Left lung (tissue), 4 donors: ENCODE measurements at regions not wholly inside any gene's neighbourhood (a gene's known extent, or its start where the extent isn't known, plus 50 kb on each side); places are given as distances from the start of the nearest gene placed in this dataset.

ENCODE experiments used
- ATAC-seq: fragments of 200-7000 bp; cut with Tn5 transposase; one replicate; pipeline ENCODE4 v1.9.1; 2020; ENCODE audit warnings: moderate library complexity
- DNase-seq, 4 donors: peaks; one replicate each; pipeline ENCODE4 v3.0.0-alpha.2; 2013 to 2020
- H3K27ac ChIP-seq, 2 donors: fragments of 200-600 bp; sonication (generic) in 1 of 2; one replicate each; pipeline versions ENCODE4 v1.5.0 to v1.8.0; 2020 to 2021
- H3K27me3 ChIP-seq, 2 donors: fragments of 200-600 bp; sonication (generic) in 1 of 2; one replicate each; pipeline versions ENCODE4 v1.5.0 to v1.8.0; 2020 to 2021
- H3K36me3 ChIP-seq, 2 donors: fragments of 200-600 bp; sonication (generic) in 1 of 2; one replicate each; pipeline versions ENCODE4 v1.5.0 to v1.8.0; 2020 to 2021
- H3K4me1 ChIP-seq, 2 donors: fragments of 200-600 bp; one replicate each; pipeline ENCODE4 v1.8.0; 2021
- H3K4me3 ChIP-seq, 2 donors: fragments of 200-600 bp; sonication (generic) in 1 of 2; one replicate each; pipeline versions ENCODE4 v1.5.0 to v1.8.0; 2020 to 2021; ENCODE audit warnings: mild to moderate bottlenecking in 1 of 2
- H3K9me3 ChIP-seq, 2 donors: fragments of 200-600 bp; sonication (generic) in 1 of 2; one replicate each; pipeline versions ENCODE4 v1.5.0 to v1.8.0; 2020 to 2021
- intact Hi-C, 2 donors: fragments of 100-400 bp; cut with DNase I; formaldehyde crosslinking; loops; one replicate each; pipeline versions ENCODE4 v1.11.2 to v1.14.2; 2022
- TF ChIP-seq, protein P1 (sequence below), 2 donors: fragments of 200-600 bp; sonication (generic) in 1 of 2; IDR thresholded peaks; one replicate each; pipeline versions ENCODE4 v1.5.0 to v1.8.0; 2021; ENCODE audit warnings: antibody characterized with exemption in 2 of 2
- donor health status: DM: no; HTN: yes; CAD: no.
- donor health status: DM: no; HTN: no; CAD: no.

DNA sequence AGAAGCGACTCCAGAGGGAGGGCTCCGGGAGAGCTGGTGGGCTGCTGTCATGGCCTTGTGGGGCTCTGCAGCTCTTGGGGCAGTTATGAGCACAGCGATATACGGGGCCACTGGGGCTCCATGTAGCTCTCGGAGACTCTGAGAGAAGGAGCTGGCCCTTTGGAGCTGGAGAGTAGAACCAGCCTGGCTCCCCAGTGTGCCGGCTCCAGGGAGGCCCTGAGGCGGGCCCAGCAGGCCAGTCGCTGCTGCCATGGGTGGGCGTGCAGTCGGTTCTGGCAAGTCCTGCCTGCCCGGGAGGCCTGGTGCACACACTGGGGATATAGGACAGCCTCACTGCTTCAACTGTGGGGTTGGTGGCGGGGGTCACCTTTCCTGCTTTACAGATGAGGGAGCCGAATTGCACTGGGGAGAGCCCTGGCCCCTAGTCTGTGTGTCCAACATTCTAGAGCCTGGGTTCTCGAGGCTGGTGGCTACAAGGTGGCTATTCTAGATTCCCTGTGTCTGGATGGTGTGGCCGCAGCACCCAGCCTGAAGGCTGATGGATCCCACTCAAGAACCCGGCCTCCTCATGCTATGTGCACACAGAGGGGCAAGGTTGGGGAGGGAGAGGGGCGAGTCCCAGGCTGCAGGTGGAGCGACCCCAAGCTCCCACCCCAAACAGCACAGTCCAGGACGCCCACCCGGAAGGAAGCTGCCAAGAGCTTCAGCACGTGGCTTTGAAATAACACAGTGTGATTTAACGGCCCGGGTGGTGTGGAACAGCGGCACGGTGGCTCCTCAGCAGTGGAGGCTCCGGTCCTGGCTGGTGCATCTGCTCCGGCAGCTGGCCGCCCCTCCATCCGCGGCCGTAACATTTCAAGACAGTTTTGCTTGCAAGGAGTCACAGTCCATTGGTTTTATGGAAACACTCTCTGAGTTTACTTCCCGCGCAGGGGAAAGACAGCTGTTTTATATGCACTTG, 188.3 kb upstream of the C14orf180 start:
- no peaks in the 10 kb centered on the region for H3K36me3 ChIP-seq
- H3K4me3 ChIP-seq, result no peak overlapping the region
- no peak overlapping the region for H3K27ac ChIP-seq
- peaks cover 0 to 18% of the 10 kb centered on the region in 2 donors for H3K4me1 ChIP-seq
- peaks cover 0 to 3% of the 10 kb centered on the region in 2 donors for H3K27me3 ChIP-seq
- ATAC-seq (no peak), DNase-seq (peak in 2 of 4 donors; percentile 24 to 78)
- TF ChIP-seq, protein P1, sequence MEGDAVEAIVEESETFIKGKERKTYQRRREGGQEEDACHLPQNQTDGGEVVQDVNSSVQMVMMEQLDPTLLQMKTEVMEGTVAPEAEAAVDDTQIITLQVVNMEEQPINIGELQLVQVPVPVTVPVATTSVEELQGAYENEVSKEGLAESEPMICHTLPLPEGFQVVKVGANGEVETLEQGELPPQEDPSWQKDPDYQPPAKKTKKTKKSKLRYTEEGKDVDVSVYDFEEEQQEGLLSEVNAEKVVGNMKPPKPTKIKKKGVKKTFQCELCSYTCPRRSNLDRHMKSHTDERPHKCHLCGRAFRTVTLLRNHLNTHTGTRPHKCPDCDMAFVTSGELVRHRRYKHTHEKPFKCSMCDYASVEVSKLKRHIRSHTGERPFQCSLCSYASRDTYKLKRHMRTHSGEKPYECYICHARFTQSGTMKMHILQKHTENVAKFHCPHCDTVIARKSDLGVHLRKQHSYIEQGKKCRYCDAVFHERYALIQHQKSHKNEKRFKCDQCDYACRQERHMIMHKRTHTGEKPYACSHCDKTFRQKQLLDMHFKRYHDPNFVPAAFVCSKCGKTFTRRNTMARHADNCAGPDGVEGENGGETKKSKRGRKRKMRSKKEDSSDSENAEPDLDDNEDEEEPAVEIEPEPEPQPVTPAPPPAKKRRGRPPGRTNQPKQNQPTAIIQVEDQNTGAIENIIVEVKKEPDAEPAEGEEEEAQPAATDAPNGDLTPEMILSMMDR (IDR thresholded peaks at IDR 0.05), result no peak
- intact Hi-C loops, result no loop called here
- no peaks in the 10 kb centered on the region for H3K9me3 ChIP-seq

DNA sequence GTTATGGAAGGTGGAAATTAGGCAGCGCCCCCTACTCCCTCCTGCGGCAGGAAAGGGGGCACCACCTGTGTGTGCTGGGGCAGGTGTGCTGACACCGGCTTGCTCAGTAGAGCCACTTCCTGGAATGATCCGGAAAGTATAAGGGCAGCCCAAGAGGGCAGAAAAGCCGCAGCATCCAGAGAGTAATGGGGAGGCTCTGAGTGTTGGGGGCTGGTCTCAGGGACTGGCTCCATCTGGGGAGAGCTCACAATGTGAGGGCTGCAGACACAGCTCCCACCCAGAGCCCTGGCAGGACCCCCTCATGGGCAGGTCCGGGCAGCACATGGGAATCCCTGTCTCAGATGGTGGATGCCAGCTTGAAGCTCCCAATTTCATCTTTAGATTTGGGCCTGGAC, 187.6 kb upstream of the C14orf180 start:
- TF ChIP-seq, protein P1 (IDR thresholded peaks at IDR 0.05), result no peak
- ATAC-seq, result no peak
- DNase-seq, result no peak
- Histone ChIP-seq H3K9me3 (peaks cover 0 to 5% of the 10 kb centered on the region in 2 donors), H3K27ac (no peak overlapping the region), H3K4me1 (peaks cover 0 to 18% of the 10 kb centered on the region in 2 donors), H3K27me3 (peaks cover 0 to 3% of the 10 kb centered on the region in 2 donors), H3K4me3 (no peak overlapping the region), H3K36me3 (no peaks in the 10 kb centered on the region)
- intact Hi-C loops, result no loop called here

DNA sequence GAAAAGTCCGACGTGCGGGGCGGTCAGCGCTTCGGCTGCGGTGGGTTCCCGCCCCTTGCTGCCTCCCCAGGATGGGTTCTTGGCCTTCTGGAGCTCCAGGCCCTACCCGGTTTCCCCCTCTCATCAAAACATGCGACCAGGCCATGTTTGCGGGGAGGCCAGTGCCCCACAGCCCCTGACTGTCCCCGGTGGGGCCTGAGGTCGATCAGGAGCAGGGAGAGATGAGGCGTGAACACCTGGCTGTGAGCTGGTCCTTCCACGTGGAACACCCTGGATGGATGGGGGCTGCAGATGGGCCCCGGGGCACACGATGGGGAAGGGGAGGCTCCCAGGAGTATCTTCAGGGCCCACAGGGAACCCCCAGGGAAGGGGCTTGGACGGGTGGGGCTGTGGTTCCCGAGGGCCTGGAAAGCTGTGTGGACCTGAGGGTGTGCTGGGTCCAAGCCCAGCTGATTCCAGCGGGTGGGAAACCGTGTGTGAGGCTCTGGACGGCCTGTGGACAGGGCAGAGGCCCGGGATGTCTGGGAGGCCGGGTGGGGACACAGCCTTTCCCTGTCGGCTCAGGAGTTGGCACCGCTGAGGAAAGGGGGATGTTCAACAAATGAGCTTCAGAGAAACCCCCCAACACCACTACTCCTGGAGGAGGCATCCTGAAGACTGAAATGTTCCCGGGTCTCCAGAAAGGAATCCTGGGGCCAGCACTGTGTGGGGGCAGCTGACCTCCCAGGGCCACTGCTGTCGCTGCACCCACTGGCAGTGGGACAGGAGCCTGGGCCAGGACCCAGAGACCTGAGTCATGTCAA, 187.0 kb upstream of the C14orf180 start:
- no peak for ATAC-seq
- no peaks in the 10 kb centered on the region for H3K36me3 ChIP-seq
- intact Hi-C loops, result no loop called here
- TF ChIP-seq, protein P1 (IDR thresholded peaks at IDR 0.05), result no peak
- peaks cover 0 to 3% of the 10 kb centered on the region in 2 donors for H3K27me3 ChIP-seq
- DNase-seq, result peak in 1 of 4 donors; percentile 57
- H3K4me1 ChIP-seq, result peaks cover 0 to 18% of the 10 kb centered on the region in 2 donors
- no peak overlapping the region for H3K4me3 ChIP-seq
- H3K27ac ChIP-seq, result no peak overlapping the region
- H3K9me3 ChIP-seq, result peaks cover 0 to 11% of the 10 kb centered on the region in 2 donors

DNA sequence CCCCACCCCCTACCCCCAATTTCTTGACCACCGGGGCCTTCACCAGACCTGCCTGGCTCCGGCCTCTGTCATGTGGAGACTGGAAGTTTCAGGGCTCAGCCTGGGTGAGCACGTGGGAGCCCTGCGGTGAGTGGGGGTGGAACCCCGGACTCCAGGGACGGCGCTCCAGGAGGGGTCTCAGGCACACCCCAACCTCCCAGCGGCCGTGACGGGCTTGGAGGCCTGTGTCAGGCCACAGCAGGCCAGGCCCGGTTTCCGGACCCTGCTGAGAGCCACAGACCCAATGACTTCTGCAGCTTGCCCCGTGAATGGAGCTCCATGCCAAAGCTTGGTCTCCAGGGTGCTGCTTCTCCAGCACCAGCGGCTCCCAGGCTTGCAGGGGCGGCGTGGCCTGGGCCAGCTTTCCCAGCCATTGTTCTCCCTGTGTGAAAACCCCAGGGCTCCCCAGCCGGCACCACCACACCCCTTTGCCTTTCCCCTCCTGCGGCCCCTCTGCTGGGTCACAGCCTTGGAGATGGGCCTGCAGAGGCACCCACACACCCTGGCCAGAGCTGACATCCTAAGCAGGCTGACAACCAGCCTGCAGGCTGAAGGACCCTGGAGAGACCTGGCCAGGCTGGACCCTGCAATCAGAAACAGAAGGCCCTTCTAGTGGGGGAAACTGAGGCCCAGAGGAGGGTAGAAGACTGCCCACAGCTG, 186.2 kb upstream of the C14orf180 start:
- intact Hi-C loops, result no loop called here
- H3K27me3 ChIP-seq, result peaks cover 0 to 3% of the 10 kb centered on the region in 2 donors
- DNase-seq (peak in 1 of 4 donors; percentile 79), ATAC-seq (no peak)
- H3K27ac ChIP-seq, result peak overlapping the region in 1 of 2 donors; percentile 7
- H3K4me1 ChIP-seq, result peaks cover 0 to 18% of the 10 kb centered on the region in 2 donors
- H3K36me3 ChIP-seq, result no peaks in the 10 kb centered on the region
- TF ChIP-seq, protein P1 (IDR thresholded peaks at IDR 0.05), result no peak
- H3K4me3 ChIP-seq, result no peak overlapping the region
- peaks cover 0 to 19% of the 10 kb centered on the region in 2 donors for H3K9me3 ChIP-seq
